Motor neuron (in vitro differentiated cells): ENCODE measurements at regions not wholly inside any gene's neighbourhood (a gene's known extent, or its start where the extent isn't known, plus 50 kb on each side); places are given as distances from the start of the nearest gene placed in this dataset.
"Not testable (repeated sequence)": the region's sequence is repeated elsewhere in the genome, so short reads cannot be mapped to it uniquely, and the experiment has no call there.

Source experiments
- ATAC-seq, 8 experiments: fragments of 200-7000 bp; cut with Tn5 transposase; replicated peaks in 6 of 8; 2 replicates each; pipeline ENCODE4 v1.8.0; 2021; ENCODE audit warnings: mild to moderate bottlenecking in 8 of 8, moderate library complexity in 8 of 8
- H3K27ac ChIP-seq, 2 donors: fragments of 250-450 bp; sonication (Bioruptor Pico); 2 replicates each; pipeline ENCODE4 v1.9.0; 2021; ENCODE audit warnings: antibody characterized with exemption in 2 of 2, mild to moderate bottlenecking in 2 of 2, moderate library complexity in 1 of 2
- H3K4me1 ChIP-seq, 2 donors: fragments of 250-450 bp; sonication (Bioruptor Pico); replicated peaks in 1 of 2; 2 replicates each; pipeline ENCODE4 v1.6.1; 2021; ENCODE audit warnings: antibody characterized with exemption in 2 of 2, mild to moderate bottlenecking in 2 of 2, moderate library complexity in 1 of 2
- H3K4me3 ChIP-seq, 5 donors: fragments of 250-450 bp; sonication (Bioruptor Pico); 2 replicates each; pipeline ENCODE4 v1.9.0; 2021; ENCODE audit warnings: antibody characterized with exemption in 5 of 5, mild to moderate bottlenecking in 5 of 5, moderate library complexity in 4 of 5
- WGBS, 10 experiments: fragments of 450-650 bp; shearing (Covaris generic); methylation state at CpG; one replicate each; pipeline ENCODE4 v1.0.0; 2022; 5-methylcytosine and 5-hydroxymethylcytosine counted together
- in situ Hi-C, 9 experiments: fragments of 400-800 bp; cut with MboI; loops; one replicate each; pipeline ENCODE4 v1.15.0; 2021; ENCODE audit warnings: low sequenced_read_pairs in 9 of 9, low pct_unique_long_range_greater_than_20kb in 2 of 9; ENCODE audit not compliant: unreplicated experiment in 9 of 9

- no peak for ATAC-seq
- H3K4me3 ChIP-seq, result no peak overlapping the region
- WGBS, 10 experiments, result 36 to 100% (median 80%) methylated on average over 1 to 6 of the region's 10 CpGs; no CpG with 5 or more reads in 2 of the 10 experiments
- no peak overlapping the region for H3K27ac ChIP-seq
- in situ Hi-C loops, result no loop called here
- peaks cover 3 to 6% of the 10 kb centered on the region in 2 donors for H3K4me1 ChIP-seq
Measured at GRCh38 chr22:17284888-17285287, 65.7 kb upstream of the ADA2 start.

- Histone ChIP-seq H3K4me1 (peaks cover 3 to 6% of the 10 kb centered on the region in 2 donors), H3K4me3 (no peak overlapping the region), H3K27ac (no peak overlapping the region)
- ATAC-seq, result no peak
- 0 to 100% (median 90%) methylated on average over 1 to 2 of the region's 2 CpGs for WGBS, 10 experiments
- in situ Hi-C loops, result no loop called here
Measured at GRCh38 chr22:17284466-17284865, 65.2 kb upstream of the ADA2 start.

GRCh38 chr22:17283865-17284264 is 64.6 kb upstream of the ADA2 start:
- H3K27ac ChIP-seq, H3K4me3 ChIP-seq, H3K4me1 ChIP-seq, ATAC-seq, in situ Hi-C loops: not testable (repeated sequence)
- WGBS, 10 experiments, result 3 to 96% (median 62%) methylated on average over 4 to 6 of the region's 10 CpGs; no CpG with 5 or more reads in 2 of the 10 experiments

- H3K4me3 ChIP-seq, result no peak overlapping the region
- no peak overlapping the region for H3K27ac ChIP-seq
- WGBS, 10 experiments, result 49 to 94% (median 87%) methylated on average over 1 to 4 of the region's 4 CpGs; no CpG with 5 or more reads in 3 of the 10 experiments
- peaks cover 0 to 3% of the 10 kb centered on the region in 2 donors for H3K4me1 ChIP-seq
- no peak for ATAC-seq
- in situ Hi-C loops, result no loop called here
Measured at GRCh38 chr22:17283423-17283822, 64.2 kb upstream of the ADA2 start.

- Histone ChIP-seq H3K27ac (no peak overlapping the region), H3K4me3 (no peak overlapping the region), H3K4me1 (peaks cover 0 to 3% of the 10 kb centered on the region in 2 donors)
- in situ Hi-C loops, result no loop called here
- ATAC-seq, result no peak
- WGBS, 10 experiments, result 4 to 100% (median 82%) methylated on average over 1 to 7 of the region's 8 CpGs; no CpG with 5 or more reads in 1 of the 10 experiments
Measured at GRCh38 chr22:17281440-17281841, 62.2 kb upstream of the ADA2 start.

GRCh38 chr22:17281026-17281425 is 61.8 kb upstream of the ADA2 start:
- Histone ChIP-seq H3K4me1 (peaks cover 0 to 3% of the 10 kb centered on the region in 2 donors), H3K27ac (no peak overlapping the region), H3K4me3 (no peak overlapping the region)
- 0 to 100% (median 80%) methylated on average over 1 to 3 of the region's 5 CpGs; no CpG with 5 or more reads in 5 of the 10 experiments for WGBS, 10 experiments
- ATAC-seq, result no peak
- in situ Hi-C loops, result no loop called here

GRCh38 chr22:17272511-17272991 is 53.3 kb upstream of the ADA2 start:
- 0 to 33% methylated on average over 1 to 4 of the region's 4 CpGs; no CpG with 5 or more reads in 8 of the 10 experiments for WGBS, 10 experiments
- no peak overlapping the region for H3K27ac ChIP-seq

GRCh38 chr22:17271711-17272451 is 52.6 kb upstream of the ADA2 start:
- ATAC-seq, result no peak
- in situ Hi-C loops, result no loop called here
- H3K4me3 ChIP-seq, result no peak overlapping the region
- no peak overlapping the region for H3K27ac ChIP-seq
- WGBS, 10 experiments, result 0 to 100% (median 75%) methylated on average over 1 to 7 of the region's 8 CpGs; no CpG with 5 or more reads in 1 of the 10 experiments
- peaks cover 7 to 15% of the 10 kb centered on the region in 2 donors for H3K4me1 ChIP-seq

More at GRCh38 chr22:17272511-17272991, 53.3 kb upstream of the ADA2 start:
- Histone ChIP-seq H3K4me1 (peaks cover 0 to 8% of the 10 kb centered on the region in 2 donors), H3K4me3 (no peak overlapping the region)
- ATAC-seq, result peak in 1 of 8 experiments; percentile 24
- in situ Hi-C loops, result no loop called here

GRCh38 chr22:17269607-17270261 is 50.5 kb upstream of the ADA2 start:
- H3K27ac ChIP-seq, result no peak overlapping the region
- 0 to 100% (median 77%) methylated on average over 1 to 6 of the region's 14 CpGs; no CpG with 5 or more reads in 5 of the 10 experiments for WGBS, 10 experiments
- H3K4me1 ChIP-seq, result peaks cover 28 to 36% of the 10 kb centered on the region in 2 donors
- in situ Hi-C loops, result no loop called here
- no peak overlapping the region for H3K4me3 ChIP-seq
- ATAC-seq, result no peak

GRCh38 chr22:17269224-17269606 is 50.0 kb upstream of the ADA2 start:
- ATAC-seq, result no peak
- Histone ChIP-seq H3K27ac (no peak overlapping the region), H3K4me1 (peaks cover 33 to 41% of the 10 kb centered on the region in 2 donors), H3K4me3 (no peak overlapping the region)
- 0 to 100% (median 100%) methylated on average over 1 to 2 of the region's 2 CpGs; no CpG with 5 or more reads in 6 of the 10 experiments for WGBS, 10 experiments
- in situ Hi-C loops, result no loop called here
